Activated CD8-positive, alpha-beta memory T cell treated with anti-CD3 and anti-CD28 coated beads, Interleukin-2, amount 50 U/mL, for 1 hour (primary cell): ENCODE measurements at regions not wholly inside any gene's neighbourhood (a gene's known extent, or its start where the extent isn't known, plus 50 kb on each side); places are given as distances from the start of the nearest gene placed in this dataset.
"Not testable (repeated sequence)": the region's sequence is repeated elsewhere in the genome, so short reads cannot be mapped to it uniquely, and the experiment has no call there.

Source experiments
- DNase-seq: peaks from one replicate; pipeline ENCODE4 v3.0.0-alpha.2; 2020; ENCODE audit errors: extremely low read depth

DNA sequence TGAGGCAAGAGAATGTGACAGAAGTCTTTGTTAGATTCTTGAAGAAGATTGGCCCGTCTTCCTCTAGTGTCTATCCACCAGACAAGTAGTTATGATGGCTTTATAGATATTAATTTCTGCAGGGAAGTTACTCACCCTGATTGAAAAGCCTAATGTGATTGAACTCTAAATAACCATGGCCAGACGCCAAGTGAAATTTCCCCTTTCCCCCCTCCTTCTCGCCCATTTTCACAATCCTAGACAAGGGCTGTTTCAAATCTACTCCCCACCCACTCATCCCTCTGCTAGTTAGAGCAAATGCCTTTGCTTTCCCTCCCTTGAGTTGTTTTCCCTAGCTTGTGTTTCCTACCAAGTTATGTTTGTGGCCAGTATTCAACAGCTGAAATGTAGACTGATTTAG lies 182.5 kb downstream of the TMEM167A start:
- no peak for DNase-seq

DNA sequence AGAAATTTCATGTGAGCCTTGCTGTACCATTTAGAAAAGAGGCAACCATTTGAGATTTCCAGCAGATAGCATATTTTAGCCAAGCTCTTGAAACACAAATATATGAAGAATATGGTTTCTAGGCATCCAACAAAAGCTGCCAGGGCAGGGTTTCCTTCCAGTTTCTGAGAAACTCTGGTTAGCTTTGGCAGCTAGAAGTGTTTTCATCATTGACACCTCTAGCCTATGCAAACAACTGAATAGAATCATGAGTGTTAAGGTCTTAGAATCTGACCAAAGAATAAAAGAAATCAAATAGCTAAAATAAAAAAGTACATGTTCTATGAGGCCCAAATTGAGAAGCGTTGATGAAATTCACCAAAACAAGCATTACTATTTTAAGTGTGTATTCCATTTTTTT lies 188.1 kb downstream of the TMEM167A start:
- DNase-seq: no peak

DNA sequence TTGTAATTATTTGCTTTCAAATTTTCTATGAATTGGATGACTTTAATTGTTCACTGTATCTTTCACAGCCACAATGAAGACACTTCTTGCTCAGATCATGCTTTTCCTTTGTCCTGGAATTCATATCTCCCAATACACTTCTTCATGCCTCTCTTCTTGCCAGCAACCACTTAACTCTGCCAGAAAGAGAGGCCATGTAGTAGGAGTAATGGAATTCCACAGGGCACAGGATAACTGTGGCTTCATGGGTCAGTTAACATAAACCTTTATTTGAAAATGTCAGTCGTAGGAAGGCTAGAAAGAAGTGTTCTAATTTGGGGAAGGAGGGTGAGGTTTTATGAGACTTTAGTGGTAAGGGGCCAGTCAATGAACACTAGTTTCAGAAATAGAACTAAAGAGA lies 190.3 kb downstream of the TMEM167A start:
- DNase-seq: no peak

DNA sequence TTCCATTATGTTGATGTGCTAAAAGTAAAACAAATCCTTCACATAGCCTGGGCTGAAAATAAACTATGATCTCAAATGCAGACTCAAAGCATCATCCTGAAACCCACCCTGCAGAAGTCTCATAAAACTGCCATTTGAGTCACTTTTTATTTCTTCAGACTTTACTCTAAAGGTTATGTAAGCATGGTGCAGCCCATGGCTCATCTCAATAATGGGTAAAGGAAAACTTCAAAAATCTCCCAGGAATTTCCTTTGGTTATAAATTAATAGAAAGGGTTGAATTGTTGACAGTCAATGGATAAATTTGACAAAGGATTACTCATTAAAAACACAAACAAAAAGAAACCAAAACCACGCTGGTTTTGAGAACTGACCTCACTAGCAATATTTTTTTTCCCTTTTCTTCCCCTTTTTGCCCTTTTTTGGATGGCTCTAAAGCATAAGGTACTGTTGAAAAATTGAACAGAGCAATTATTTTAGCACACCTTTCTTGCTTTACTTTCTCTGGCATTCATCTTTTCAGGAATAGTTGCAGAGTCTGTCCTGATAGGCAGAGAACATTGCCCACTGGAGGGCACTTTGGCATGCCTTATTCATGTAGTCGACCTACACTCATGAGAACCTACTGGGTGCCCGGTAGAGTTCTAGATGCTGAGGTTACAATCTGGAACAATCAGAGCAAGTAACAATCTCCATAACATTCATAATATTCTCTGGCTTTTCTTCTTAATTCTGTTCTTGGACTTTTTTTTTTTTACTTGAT lies 191.4 kb downstream of the TMEM167A start:
- DNase-seq: no peak

DNA sequence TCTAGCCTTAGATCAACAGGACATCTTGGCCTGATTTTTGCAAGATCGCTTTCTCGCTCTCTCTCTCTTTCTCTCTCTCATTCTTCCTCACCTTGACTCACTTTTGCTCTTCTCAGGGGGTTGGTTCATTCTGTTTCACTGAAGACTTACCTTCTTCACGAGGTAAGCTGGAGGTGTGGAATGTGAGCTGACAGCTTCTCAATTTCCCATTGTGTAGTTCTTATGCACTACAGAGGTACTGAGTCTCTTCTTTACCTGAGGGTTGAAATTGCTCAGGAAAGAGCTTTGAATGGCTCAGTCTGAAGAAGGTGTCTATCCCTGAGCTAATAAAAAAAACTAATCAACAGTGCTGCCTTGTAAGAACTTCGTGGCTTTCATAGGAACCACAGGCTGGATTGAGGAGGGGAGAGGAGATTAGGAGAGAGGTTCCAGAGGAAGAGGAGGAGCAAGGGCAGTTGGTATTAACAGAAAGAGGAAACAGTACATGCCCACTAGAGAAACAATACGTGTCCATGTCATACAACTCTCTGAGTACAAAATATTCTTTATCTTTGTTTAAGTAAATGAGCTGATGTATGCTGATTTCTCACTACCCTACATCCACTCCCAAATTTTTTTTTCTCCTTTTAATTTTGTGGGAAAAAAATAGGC lies 192.2 kb downstream of the TMEM167A start:
- no peak for DNase-seq

DNA sequence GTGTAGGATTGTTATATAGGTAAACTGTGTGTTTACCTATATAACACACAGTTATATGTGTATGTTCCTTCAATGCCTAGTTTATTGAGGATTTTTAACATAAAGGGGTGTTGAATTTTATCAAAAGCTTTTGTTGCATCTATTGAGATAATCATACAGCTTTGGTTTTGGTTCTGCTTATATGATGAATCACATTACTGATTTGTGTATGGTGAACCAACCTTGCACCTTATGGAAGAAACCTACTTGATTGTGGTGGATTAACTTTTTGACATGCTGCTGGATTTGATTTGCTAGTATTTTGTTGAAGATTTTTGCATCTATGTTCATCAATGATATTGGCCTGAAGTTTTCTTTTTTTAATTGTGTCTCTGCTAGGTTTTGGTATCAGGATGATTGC lies 194.9 kb downstream of the TMEM167A start:
- DNase-seq: no peak

DNA sequence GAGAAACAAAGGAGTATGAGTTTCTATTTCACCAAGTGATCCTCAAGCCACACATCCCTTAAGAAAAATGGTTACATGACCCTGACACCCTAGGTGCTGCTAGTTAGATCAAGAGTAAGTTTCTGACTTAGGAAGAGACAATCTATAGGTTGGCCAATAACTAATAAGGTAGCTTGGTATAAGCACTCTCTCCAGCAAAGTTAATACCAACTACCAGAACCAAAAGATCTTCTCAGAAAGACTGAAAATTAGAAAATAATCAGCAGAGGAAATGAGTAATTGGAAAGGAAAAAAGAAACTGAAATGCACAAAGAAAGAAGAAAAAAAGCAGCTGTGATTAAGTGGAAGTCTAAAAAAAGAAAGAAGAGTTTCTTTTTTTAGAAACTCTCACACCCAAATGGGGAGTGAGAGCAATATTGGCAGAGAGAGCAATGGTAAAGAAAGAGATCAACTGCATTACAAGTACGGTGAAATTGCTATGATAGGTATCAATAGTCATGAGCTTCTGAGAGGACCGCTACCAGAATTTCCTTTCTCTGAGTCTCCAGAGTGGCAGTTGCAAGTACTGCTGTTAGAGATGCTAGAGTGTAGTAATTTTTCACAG lies 195.5 kb downstream of the TMEM167A start:
- no peak for DNase-seq

DNA sequence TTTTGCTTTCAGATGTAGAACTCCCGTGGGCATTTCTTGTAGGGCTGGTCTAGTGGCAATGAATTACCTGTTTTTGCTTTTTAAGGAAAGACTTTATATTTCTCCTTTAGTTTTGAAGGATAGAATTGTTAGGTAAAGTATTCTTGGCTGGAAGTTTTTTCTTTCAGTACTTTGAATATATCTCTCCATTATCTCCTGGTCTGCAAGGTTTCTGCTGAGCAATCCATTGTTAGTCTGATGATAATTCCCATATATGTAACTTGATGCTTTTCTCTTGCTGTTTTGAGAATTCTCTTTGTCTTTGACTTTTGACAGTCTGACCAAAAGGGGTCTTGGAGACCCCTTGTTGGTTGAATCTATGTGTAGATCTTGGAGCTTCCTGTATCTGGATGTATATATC lies 198.1 kb downstream of the TMEM167A start:
- DNase-seq: no peak

DNA sequence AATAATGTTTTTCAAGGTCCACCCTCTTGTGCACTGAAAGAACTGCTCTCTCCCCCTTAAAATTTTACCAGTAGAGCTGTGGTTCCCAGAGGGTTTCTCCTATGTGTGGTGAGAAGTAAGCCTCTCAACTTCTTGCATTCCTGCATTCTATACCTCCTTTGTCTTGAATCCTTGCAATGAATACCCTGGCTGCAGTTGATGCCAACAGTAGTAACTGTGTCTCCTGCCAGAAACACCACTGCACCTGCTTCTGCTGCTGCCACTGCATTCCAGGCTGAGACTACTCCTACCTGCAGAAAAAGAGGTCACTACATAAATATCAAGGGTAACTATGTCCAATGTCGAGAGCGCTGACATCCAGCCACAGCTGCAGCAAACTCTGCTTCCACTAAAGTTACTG lies 203.7 kb downstream of the TMEM167A start:
- no peak for DNase-seq

DNA sequence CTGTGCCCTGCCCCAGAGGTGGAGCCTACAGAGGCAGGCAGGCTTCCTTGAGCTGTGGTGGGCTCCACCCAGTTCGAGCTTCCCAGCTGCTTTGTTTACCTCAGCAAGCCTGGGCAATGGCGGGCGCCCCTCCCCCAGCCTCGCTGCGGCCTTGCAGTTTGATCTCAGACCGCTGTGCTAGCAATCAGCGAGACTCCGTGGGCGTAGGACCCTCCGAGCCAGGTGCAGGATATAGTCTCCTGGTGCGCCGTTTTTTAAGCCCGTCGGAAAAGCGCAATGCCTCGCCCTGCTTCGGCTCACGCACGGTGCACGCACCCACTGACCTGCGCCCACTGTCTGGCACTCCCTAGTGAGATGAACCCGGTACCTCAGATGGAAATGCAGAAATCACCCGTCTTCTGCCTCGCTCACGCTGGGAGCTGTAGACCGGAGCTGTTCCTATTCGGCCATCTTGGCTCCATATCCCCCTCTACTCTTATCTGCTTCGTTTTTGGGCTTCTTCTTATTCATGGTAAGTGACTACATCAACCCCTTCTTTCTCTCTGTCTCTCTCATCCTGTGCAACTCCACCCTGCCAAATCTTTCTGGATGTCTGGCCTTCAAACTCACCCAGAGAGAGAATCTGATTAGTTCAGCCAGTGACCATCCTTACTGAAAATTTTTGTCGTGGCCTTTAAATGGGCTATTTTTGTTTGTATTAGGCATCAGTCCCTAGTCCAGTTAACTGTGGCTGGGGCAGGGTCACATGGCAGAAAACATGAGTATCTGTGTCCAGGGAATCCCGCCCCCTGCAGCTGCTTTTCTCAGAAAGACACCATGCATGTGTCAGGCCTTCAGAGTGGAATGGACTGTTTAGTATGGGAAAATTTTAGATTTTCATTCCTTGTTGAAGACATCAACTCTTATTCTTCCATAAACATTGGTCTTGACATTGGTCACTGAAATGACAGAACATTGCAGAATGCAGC lies 204.6 kb downstream of the TMEM167A start:
- not testable (repeated sequence) for DNase-seq

DNA sequence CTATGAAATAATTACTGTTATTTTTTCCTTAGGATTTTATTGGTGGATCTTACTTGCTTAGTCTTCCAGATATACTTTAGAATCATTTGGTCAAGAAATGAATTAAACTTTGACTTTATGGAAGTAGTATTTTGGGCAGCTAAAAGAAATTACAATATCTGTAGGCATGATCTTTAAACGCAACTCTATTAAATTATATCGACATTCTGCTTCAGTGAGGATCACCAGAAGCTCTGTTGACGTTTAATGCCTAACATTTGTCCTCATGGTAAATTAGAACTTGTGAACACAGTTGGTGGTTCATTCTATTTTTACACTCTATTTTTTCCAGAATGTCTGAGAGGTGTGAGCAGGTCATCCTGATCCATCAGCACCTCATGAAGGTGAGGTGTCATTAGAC lies 211.6 kb downstream of the TMEM167A start:
- no peak for DNase-seq

DNA sequence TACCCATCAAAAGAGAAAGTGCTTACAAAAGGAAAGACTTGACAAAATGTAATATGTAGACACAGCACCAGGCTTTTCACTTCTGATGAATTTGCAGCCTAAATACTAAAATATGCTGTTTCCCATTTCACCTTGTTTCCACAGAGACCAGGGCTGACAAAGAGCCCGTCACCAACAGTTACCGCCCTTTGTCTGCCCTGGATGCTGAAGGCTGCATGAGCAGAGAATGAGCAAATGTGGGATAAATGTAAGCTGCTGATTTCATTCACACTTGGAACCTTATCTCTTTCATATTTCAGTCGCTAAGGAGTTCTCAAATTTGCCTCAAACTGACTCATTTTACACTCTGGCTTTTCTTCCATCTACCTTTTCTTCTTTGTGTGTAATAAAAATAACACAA lies 213.9 kb downstream of the TMEM167A start:
- no peak for DNase-seq

DNA sequence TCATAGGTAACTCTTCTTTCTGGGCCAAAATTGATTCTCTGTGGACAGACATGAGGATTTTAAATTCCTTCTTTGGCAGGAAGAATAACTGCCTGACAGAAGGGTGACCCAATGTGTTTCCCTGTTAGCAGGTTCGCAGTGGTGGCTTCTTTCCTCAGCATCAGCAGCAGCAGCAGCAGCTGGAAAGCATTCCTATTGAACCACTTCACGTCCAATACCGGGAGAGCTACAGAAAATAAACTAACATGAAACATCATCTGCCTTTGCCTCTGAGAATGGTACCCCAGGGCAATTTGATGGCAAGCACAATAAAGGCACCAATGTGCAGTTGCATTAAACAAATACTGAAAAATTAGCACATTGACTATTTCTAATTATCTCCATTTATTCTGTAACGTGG lies 214.5 kb downstream of the TMEM167A start:
- DNase-seq: no peak

DNA sequence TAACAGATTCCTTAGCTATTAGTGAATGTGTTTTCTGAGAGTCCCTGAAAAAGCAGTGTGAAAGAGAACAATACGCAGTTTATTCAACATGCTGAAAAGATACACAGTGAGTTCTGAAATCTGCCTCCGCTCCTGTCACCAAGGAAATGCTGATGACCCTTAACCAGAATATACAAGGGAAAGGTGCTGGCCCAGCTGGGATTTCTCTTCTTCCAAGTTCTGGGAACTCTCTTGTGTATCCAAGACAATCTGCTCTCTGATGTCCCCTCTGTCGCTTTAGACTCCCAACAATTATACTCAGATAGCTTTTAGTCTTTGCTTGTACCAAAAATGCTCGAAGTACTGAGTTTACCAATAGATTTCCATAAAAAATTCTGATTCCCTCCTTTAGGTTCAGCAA lies 214.9 kb downstream of the TMEM167A start:
- no peak for DNase-seq

DNA sequence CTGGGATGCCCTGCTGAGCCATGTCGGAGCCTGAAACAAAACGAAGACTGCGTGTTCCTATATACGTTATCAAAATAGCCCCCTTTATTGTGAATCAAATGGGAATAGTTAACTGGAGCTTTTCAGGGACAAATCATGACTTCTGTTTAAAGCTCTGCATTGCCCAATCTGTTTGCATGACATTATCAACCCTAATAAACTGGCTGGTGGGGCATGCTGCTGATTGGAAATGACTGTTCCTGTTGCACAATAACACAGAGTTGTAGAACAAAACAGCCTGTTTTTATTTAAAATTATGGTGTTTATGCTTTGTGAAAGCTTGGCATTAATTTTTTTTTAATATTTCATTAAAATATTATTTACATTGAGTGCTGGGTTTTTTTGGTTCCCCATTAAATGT lies 215.5 kb downstream of the TMEM167A start:
- no peak for DNase-seq

DNA sequence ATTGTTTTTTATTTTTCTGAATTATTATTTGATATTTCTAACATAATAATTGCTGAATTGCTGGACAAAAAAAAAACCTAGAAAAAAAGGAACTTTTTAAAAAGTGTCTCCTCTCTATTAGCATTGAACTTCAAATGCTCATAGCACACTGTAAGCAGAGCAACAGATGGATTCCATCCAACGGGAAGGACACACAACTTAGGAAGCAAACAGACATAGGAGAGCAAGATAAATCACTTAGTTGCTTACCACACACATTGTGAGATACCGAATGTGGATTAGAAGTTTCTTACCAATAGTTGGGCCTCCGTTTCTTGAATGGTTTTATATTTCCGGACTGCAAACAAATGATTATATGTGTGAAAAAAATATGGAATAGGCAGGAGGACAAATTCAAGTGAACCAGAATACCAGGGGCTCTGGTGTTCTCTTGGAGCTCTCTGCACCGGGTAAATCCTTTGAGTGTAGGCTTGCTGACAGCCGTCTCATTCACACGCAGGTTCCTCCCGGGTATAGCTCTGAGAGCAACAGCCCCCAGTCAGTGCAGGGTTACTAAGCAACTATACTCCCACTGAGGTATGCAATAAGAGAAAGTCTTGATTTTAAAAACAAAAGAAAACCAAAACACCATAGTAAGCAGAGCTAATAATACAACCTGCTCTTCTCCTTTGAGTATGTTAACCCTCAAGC lies 217.6 kb downstream of the TMEM167A start:
- DNase-seq: no peak

DNA sequence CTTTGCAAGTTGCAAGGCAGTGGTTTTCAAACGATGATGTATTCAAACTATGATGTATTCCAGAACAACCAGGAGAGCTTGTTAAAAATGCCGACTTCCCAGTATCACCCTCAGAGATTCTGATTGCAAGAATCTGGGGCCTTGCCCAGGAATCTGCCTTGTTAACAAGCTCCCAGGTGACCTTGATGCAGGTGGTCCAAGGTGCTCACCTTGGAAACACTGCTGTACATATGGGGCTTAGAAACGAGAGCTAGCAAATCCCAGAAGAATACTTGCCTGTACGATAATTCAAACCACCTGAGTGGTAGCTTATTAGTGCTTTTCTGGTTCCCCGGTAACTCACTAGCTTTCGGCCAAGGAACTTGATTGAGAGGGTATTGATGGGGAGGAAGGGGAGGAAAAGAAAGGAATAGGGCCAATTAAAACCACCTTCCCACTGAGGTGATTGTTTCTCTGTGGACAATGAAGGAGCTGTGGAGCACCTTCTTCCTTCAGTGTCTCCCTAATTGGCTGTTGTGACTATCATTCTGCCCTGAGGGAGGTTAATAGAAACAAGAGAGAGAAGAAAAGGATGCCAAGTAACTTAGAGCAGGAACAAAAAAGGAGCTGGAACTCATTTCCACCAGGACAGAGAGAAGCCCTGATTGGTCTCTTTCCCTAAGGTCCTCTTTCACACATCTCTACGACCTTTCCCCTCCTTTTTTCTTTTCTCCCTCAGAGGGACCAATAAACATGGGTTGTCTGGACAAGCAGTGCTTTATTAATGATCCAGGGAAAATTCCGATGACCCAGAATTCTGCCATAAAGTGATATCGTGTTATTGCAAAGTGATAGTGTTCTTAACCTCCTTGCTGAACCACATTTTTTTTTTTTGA lies 218.8 kb downstream of the TMEM167A start:
- no peak for DNase-seq

DNA sequence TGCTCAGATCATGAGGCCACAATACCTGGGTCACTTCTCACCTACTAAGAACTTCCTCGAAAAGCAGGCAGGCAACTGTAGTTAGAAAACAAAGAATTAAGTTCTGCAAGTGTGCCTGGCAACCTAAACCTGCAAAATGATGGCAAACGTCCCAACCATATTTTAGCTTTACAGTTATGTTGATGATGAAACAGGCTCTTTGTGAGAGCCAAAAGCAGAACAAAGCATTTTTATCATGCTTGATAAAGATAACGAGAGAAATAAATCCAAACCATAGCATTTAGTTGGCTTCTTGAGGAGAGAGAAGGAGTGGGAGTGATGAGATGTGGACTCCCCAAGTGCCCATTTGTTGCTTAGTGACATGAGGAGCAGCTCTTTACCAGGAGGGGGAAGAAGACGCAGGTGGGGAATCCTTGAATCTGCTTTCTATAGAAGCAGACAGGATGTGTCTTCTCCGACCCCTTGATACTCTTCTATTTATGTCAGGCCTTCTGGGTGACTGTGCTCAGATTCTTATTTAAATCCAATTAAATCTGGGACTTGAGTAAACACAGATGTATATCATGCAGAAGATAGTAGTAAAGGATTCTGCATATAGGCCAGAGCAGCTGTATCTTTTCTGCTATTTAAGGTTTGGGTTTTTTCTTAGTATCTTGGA lies 221.2 kb downstream of the TMEM167A start:
- DNase-seq: no peak

DNA sequence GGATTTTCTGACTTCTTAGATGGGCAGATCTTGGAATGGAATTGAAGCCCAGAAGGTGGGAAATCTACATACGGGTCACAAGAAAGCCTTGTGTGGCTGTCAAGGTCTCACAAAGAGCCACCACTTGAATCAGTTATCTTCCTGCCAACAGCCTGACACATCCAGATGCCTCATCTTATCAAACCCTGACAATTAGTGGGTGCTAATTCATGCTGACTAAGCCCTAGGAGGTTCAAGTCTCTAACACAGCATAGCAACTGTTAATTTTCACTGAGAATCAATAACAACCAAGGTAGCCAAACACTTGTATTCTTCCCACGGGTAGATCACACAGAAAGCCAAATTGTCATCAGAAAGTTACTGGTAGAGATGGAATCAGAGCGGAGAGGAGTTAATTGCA lies 222.2 kb downstream of the TMEM167A start:
- no peak for DNase-seq

DNA sequence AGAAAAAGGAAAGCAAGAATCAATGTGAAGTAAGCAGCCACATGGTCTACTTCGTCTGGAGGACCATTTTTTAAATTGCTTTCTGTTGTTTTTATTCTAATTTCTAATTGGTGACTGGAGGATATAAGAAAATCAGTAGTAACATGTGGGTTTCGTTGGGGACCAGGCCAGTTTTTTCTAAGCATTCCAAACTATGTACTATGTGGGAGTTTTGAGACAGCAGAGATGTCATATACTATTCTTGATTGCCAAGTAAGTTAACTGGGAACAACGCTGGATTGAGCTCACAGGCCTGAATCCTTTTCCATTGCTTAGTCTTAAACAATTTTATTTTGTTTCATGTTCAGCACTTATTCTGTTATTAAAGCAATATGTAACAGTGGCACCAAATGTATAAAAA lies 225.7 kb downstream of the TMEM167A start:
- no peak for DNase-seq
